VCaP (cell line): ENCODE measurements at regions not wholly inside any gene's neighbourhood (a gene's known extent, or its start where the extent isn't known, plus 50 kb on each side); places are given as distances from the start of the nearest gene placed in this dataset.

Experiments
- H3K27ac ChIP-seq: fragments of 450-650 bp; 2 replicates; pipeline ENCODE4 v1.5.1; 2017
- CTCF ChIP-seq: fragments of 450-650 bp; conservative IDR thresholded peaks from 2 replicates; pipeline ENCODE4 v1.5.1; 2017; ENCODE audit warnings: mild to moderate bottlenecking, moderate library complexity

GRCh38 chr7:46580766-46581165 lies 659.7 kb upstream of the IGFBP3 start:
- no peak overlapping the region for H3K27ac ChIP-seq
- TF ChIP-seq CTCF: no peak

- no peak for TF ChIP-seq CTCF
Observed at GRCh38 chr7:46577394-46577793, 656.3 kb upstream of the IGFBP3 start.

GRCh38 chr7:46576950-46577349 lies 655.9 kb upstream of the IGFBP3 start:
- no peak for TF ChIP-seq CTCF
- no peak overlapping the region for H3K27ac ChIP-seq

More at GRCh38 chr7:46577394-46577793, 656.3 kb upstream of the IGFBP3 start:
- no peak overlapping the region for H3K27ac ChIP-seq

GRCh38 chr7:46572691-46573090 lies 651.6 kb upstream of the IGFBP3 start:
- no peak overlapping the region for H3K27ac ChIP-seq
- TF ChIP-seq CTCF: no peak

- no peak for TF ChIP-seq CTCF
- no peak overlapping the region for H3K27ac ChIP-seq
Observed at GRCh38 chr7:46571996-46572395, 650.9 kb upstream of the IGFBP3 start.

GRCh38 chr7:46569133-46569465 lies 648.0 kb upstream of the IGFBP3 start:
- peak overlapping the region; percentile 80 for H3K27ac ChIP-seq
- TF ChIP-seq CTCF: no peak

GRCh38 chr7:46568420-46569132 lies 647.5 kb upstream of the IGFBP3 start:
- H3K27ac ChIP-seq: peak overlapping the region; percentile 80
- TF ChIP-seq CTCF: no peak
